EH (cell line): ENCODE measurements at regions not wholly inside any gene's neighbourhood (a gene's known extent, or its start where the extent isn't known, plus 50 kb on each side); places are given as distances from the start of the nearest gene placed in this dataset.
"Not testable (repeated sequence)": the region's sequence is repeated elsewhere in the genome, so short reads cannot be mapped to it uniquely, and the experiment has no call there.

ENCODE experiments used
- DNase-seq: peaks from one replicate; pipeline ENCODE4 v3.0.0-alpha.2; 2015; ENCODE audit warnings: low read depth

GRCh38 chr4:10811991-10812390 is 127.4 kb upstream of the CLNK start:
- no peak for DNase-seq

- DNase-seq = no peak
These were observed 125.8 kb upstream of the CLNK start for GRCh38 chr4:10810411-10810810.

GRCh38 chr4:10809905-10810304 is 125.3 kb upstream of the CLNK start:
- DNase-seq = no peak

GRCh38 chr4:10808591-10808990 is 124.0 kb upstream of the CLNK start:
- DNase-seq = peak; percentile 12

- DNase-seq = no peak
These were observed 122.5 kb upstream of the CLNK start for GRCh38 chr4:10806953-10807645.

GRCh38 chr4:10803713-10804343 is 119.3 kb upstream of the CLNK start:
- no peak for DNase-seq

GRCh38 chr4:10787365-10787764 is 102.8 kb upstream of the CLNK start:
- DNase-seq = no peak

GRCh38 chr4:10784621-10785020 is 100.1 kb upstream of the CLNK start:
- no peak for DNase-seq

GRCh38 chr4:10783351-10783750 is 98.8 kb upstream of the CLNK start:
- DNase-seq = peak; percentile 72

- no peak for DNase-seq
These were observed 97.2 kb upstream of the CLNK start for GRCh38 chr4:10781805-10782204.

GRCh38 chr4:10780803-10781202 is 96.2 kb upstream of the CLNK start:
- DNase-seq = not testable (repeated sequence)

GRCh38 chr4:10775132-10775531 is 90.6 kb upstream of the CLNK start:
- not testable (repeated sequence) for DNase-seq

GRCh38 chr4:10773656-10774055 is 89.1 kb upstream of the CLNK start:
- DNase-seq = no peak

GRCh38 chr4:10773010-10773409 is 88.4 kb upstream of the CLNK start:
- no peak for DNase-seq

- DNase-seq = no peak
These were observed 80.8 kb upstream of the CLNK start for GRCh38 chr4:10765386-10765785.

- peak; percentile 87 for DNase-seq
These were observed 78.0 kb upstream of the CLNK start for GRCh38 chr4:10762561-10762960.

GRCh38 chr4:10761903-10762302 is 77.3 kb upstream of the CLNK start:
- peak; percentile 66 for DNase-seq

GRCh38 chr4:10760086-10760485 is 75.5 kb upstream of the CLNK start:
- DNase-seq = no peak

GRCh38 chr4:10758906-10759305 is 74.3 kb upstream of the CLNK start:
- no peak for DNase-seq

GRCh38 chr4:10753856-10754402 is 69.4 kb upstream of the CLNK start:
- DNase-seq = peak; percentile 14

- DNase-seq = peak; percentile 43
These were observed 68.8 kb upstream of the CLNK start for GRCh38 chr4:10753336-10753735.

- no peak for DNase-seq
These were observed 66.1 kb upstream of the CLNK start for GRCh38 chr4:10750714-10751113.

- no peak for DNase-seq
These were observed 62.6 kb upstream of the CLNK start for GRCh38 chr4:10747186-10747585.
